ENCODE measurements at regions not wholly inside any gene's neighbourhood (a gene's known extent, or its start where the extent isn't known, plus 50 kb on each side); places are given as distances from the start of the nearest gene placed in this dataset.

GRCh38 chr3:181976526-181976925 is 264.8 kb downstream of the SOX2 start:
- Histone ChIP-seq H3K27ac (ENCODE audit: poor library complexity, severe bottlenecking) (no peak overlapping the region), H3K9me3 (ENCODE audit: severe bottlenecking) (no peaks in the 10 kb centered on the region), H3K27me3 (ENCODE audit: insufficient read depth, poor library complexity, severe bottlenecking) (no peaks in the 10 kb centered on the region), H3K4me3 (ENCODE audit: severe bottlenecking) (no peak overlapping the region), H3K4me1 (ENCODE audit: insufficient read depth, poor library complexity, severe bottlenecking) (peaks cover 6% of the 10 kb centered on the region), H3K36me3 (ENCODE audit: low read depth) (no peaks in the 10 kb centered on the region)
- TF ChIP-seq CTCF (IDR thresholded peaks at IDR 0.05; ENCODE audit: poor library complexity, severe bottlenecking) = no peak
- DNase-seq (ENCODE audit: low spot score) (no peak), ATAC-seq (ENCODE audit: low read depth) (no peak)

- H3K36me3 ChIP-seq (ENCODE audit: low read depth) = no peaks in the 10 kb centered on the region
- no peak overlapping the region for H3K27ac ChIP-seq (ENCODE audit: poor library complexity, severe bottlenecking)
- no peak for TF ChIP-seq CTCF (IDR thresholded peaks at IDR 0.05; ENCODE audit: poor library complexity, severe bottlenecking)
- no peak for DNase-seq (ENCODE audit: low spot score)
- H3K27me3 ChIP-seq (ENCODE audit: insufficient read depth, poor library complexity, severe bottlenecking) = no peaks in the 10 kb centered on the region
- H3K4me3 ChIP-seq (ENCODE audit: severe bottlenecking) = no peak overlapping the region
- H3K9me3 ChIP-seq (ENCODE audit: severe bottlenecking) = no peaks in the 10 kb centered on the region
- no peaks in the 10 kb centered on the region for H3K4me1 ChIP-seq (ENCODE audit: insufficient read depth, poor library complexity, severe bottlenecking)
- ATAC-seq (ENCODE audit: low read depth) = no peak
Measured at GRCh38 chr3:181985386-181985785, 273.7 kb downstream of the SOX2 start.

GRCh38 chr3:181987736-181988135 is 276.0 kb downstream of the SOX2 start:
- no peak for ATAC-seq (ENCODE audit: low read depth)
- no peak overlapping the region for H3K4me3 ChIP-seq (ENCODE audit: severe bottlenecking)
- TF ChIP-seq CTCF (IDR thresholded peaks at IDR 0.05; ENCODE audit: poor library complexity, severe bottlenecking) = no peak
- no peak overlapping the region for H3K27ac ChIP-seq (ENCODE audit: poor library complexity, severe bottlenecking)
- DNase-seq (ENCODE audit: low spot score) = no peak
- H3K4me1 ChIP-seq (ENCODE audit: insufficient read depth, poor library complexity, severe bottlenecking) = no peaks in the 10 kb centered on the region
- H3K36me3 ChIP-seq (ENCODE audit: low read depth) = no peaks in the 10 kb centered on the region
- H3K27me3 ChIP-seq (ENCODE audit: insufficient read depth, poor library complexity, severe bottlenecking) = no peaks in the 10 kb centered on the region
- H3K9me3 ChIP-seq (ENCODE audit: severe bottlenecking) = no peaks in the 10 kb centered on the region

- ATAC-seq (ENCODE audit: low read depth) = no peak
- H3K27ac ChIP-seq (ENCODE audit: poor library complexity, severe bottlenecking) = no peak overlapping the region
Measured at GRCh38 chr3:181998828-181999227, 287.1 kb downstream of the SOX2 start.

GRCh38 chr3:181999314-181999713 is 287.6 kb downstream of the SOX2 start:
- Histone ChIP-seq H3K27ac (ENCODE audit: poor library complexity, severe bottlenecking) (no peak overlapping the region), H3K9me3 (ENCODE audit: severe bottlenecking) (no peaks in the 10 kb centered on the region), H3K4me1 (ENCODE audit: insufficient read depth, poor library complexity, severe bottlenecking) (no peaks in the 10 kb centered on the region), H3K4me3 (ENCODE audit: severe bottlenecking) (no peak overlapping the region), H3K36me3 (ENCODE audit: low read depth) (no peaks in the 10 kb centered on the region), H3K27me3 (ENCODE audit: insufficient read depth, poor library complexity, severe bottlenecking) (no peaks in the 10 kb centered on the region)
- DNase-seq (ENCODE audit: low spot score) = no peak
- TF ChIP-seq CTCF (IDR thresholded peaks at IDR 0.05; ENCODE audit: poor library complexity, severe bottlenecking) = no peak
- ATAC-seq (ENCODE audit: low read depth) = no peak

More at GRCh38 chr3:181998828-181999227, 287.1 kb downstream of the SOX2 start:
- no peak overlapping the region for H3K4me3 ChIP-seq (ENCODE audit: severe bottlenecking)
- no peaks in the 10 kb centered on the region for H3K4me1 ChIP-seq (ENCODE audit: insufficient read depth, poor library complexity, severe bottlenecking)
- DNase-seq (ENCODE audit: low spot score) = no peak
- H3K27me3 ChIP-seq (ENCODE audit: insufficient read depth, poor library complexity, severe bottlenecking) = no peaks in the 10 kb centered on the region
- no peaks in the 10 kb centered on the region for H3K9me3 ChIP-seq (ENCODE audit: severe bottlenecking)
- no peak for TF ChIP-seq CTCF (IDR thresholded peaks at IDR 0.05; ENCODE audit: poor library complexity, severe bottlenecking)
- no peaks in the 10 kb centered on the region for H3K36me3 ChIP-seq (ENCODE audit: low read depth)

Measured in RWPE2 (cell line).